Immature natural killer cell (primary cell): ENCODE measurements at regions not wholly inside any gene's neighbourhood (a gene's known extent, or its start where the extent isn't known, plus 50 kb on each side); places are given as distances from the start of the nearest gene placed in this dataset.

Source experiments
- DNase-seq, 3 donors: peaks; one replicate each; pipeline ENCODE4 v3.0.0; 2022; ENCODE audit warnings: mixed read lengths in 1 of 3
- H3K27ac Mint-ChIP-seq, 6 donors: one replicate each; pipeline ENCODE4 v1.8.0; 2020; ENCODE audit warnings: mixed read lengths in 6 of 6, mild to moderate bottlenecking in 5 of 6, inconsistent platforms in 4 of 6, moderate library complexity in 3 of 6
- H3K27me3 Mint-ChIP-seq, 3 donors: one replicate each; pipeline ENCODE4 v1.8.0; 2020 to 2021; ENCODE audit warnings: low read depth in 3 of 3, mild to moderate bottlenecking in 3 of 3, mixed read lengths in 3 of 3, moderate library complexity in 3 of 3, inconsistent platforms in 1 of 3
- H3K36me3 Mint-ChIP-seq, 3 donors: one replicate each; pipeline ENCODE4 v1.8.0; 2020; ENCODE audit warnings: mixed read lengths in 3 of 3, inconsistent platforms in 2 of 3, mild to moderate bottlenecking in 2 of 3
- H3K4me1 Mint-ChIP-seq, 2 donors: one replicate each; pipeline ENCODE4 v1.8.0; 2020; ENCODE audit warnings: inconsistent platforms in 2 of 2, mild to moderate bottlenecking in 2 of 2, mixed read lengths in 2 of 2, moderate library complexity in 1 of 2
- H3K4me3 Mint-ChIP-seq, 5 donors: one replicate each; pipeline ENCODE4 v1.8.0; 2020; ENCODE audit warnings: mild to moderate bottlenecking in 5 of 5, mixed read lengths in 5 of 5, inconsistent platforms in 3 of 5, moderate library complexity in 3 of 5
- H3K9me3 Mint-ChIP-seq, 6 donors: one replicate each; pipeline ENCODE4 v1.8.0; 2020; ENCODE audit warnings: mild to moderate bottlenecking in 6 of 6, mixed read lengths in 6 of 6, inconsistent platforms in 4 of 6, moderate library complexity in 3 of 6

GRCh38 chr12:88977115-88977514 lies 375.2 kb downstream of the DUSP6 start:
- no peak for DNase-seq
- H3K9me3 Mint-ChIP-seq: no peaks in the 10 kb centered on the region
- H3K36me3 Mint-ChIP-seq: no peaks in the 10 kb centered on the region
- no peak overlapping the region for H3K27ac Mint-ChIP-seq
- H3K4me3 Mint-ChIP-seq: no peak overlapping the region
- H3K27me3 Mint-ChIP-seq: peaks cover 3 to 4% (median 3%) of the 10 kb centered on the region in 3 donors
- H3K4me1 Mint-ChIP-seq: no peaks in the 10 kb centered on the region

- DNase-seq: no peak
- Mint-ChIP-seq H3K4me1 (no peaks in the 10 kb centered on the region), H3K4me3 (no peak overlapping the region), H3K36me3 (no peaks in the 10 kb centered on the region), H3K27me3 (peaks cover 2 to 5% (median 4%) of the 10 kb centered on the region in 3 donors), H3K27ac (no peak overlapping the region), H3K9me3 (no peaks in the 10 kb centered on the region)
These were observed 378.3 kb downstream of the DUSP6 start for GRCh38 chr12:88973998-88974397.

- H3K27me3 Mint-ChIP-seq: peaks cover 0 to 4% (median 2%) of the 10 kb centered on the region in 3 donors
- no peaks in the 10 kb centered on the region for H3K9me3 Mint-ChIP-seq
- DNase-seq: no peak
- H3K36me3 Mint-ChIP-seq: no peaks in the 10 kb centered on the region
- no peak overlapping the region for H3K4me3 Mint-ChIP-seq
- H3K27ac Mint-ChIP-seq: no peak overlapping the region
- no peaks in the 10 kb centered on the region for H3K4me1 Mint-ChIP-seq
These were observed 381.6 kb downstream of the DUSP6 start for GRCh38 chr12:88970740-88971139.

- Mint-ChIP-seq H3K9me3 (peaks cover 0 to 2% (median 0%) of the 10 kb centered on the region in 6 donors), H3K4me3 (no peak overlapping the region), H3K27me3 (peaks cover 2 to 4% (median 4%) of the 10 kb centered on the region in 3 donors), H3K27ac (no peak overlapping the region), H3K4me1 (no peaks in the 10 kb centered on the region), H3K36me3 (no peaks in the 10 kb centered on the region)
- no peak for DNase-seq
These were observed 383.2 kb downstream of the DUSP6 start for GRCh38 chr12:88969127-88969526.

GRCh38 chr12:88960213-88960878 lies 380.1 kb upstream of the KITLG start:
- peaks cover 0 to 2% (median 0%) of the 10 kb centered on the region in 6 donors for H3K9me3 Mint-ChIP-seq
- H3K27ac Mint-ChIP-seq: no peak overlapping the region
- H3K4me3 Mint-ChIP-seq: no peak overlapping the region
- H3K4me1 Mint-ChIP-seq: no peaks in the 10 kb centered on the region
- H3K36me3 Mint-ChIP-seq: no peaks in the 10 kb centered on the region
- H3K27me3 Mint-ChIP-seq: peaks cover 0 to 2% (median 2%) of the 10 kb centered on the region in 3 donors
- no peak for DNase-seq

- no peak for DNase-seq
- Mint-ChIP-seq H3K36me3 (no peaks in the 10 kb centered on the region), H3K9me3 (no peaks in the 10 kb centered on the region), H3K4me3 (no peak overlapping the region), H3K27ac (no peak overlapping the region), H3K4me1 (no peaks in the 10 kb centered on the region), H3K27me3 (peaks cover 0 to 2% (median 0%) of the 10 kb centered on the region in 3 donors)
These were observed 378.7 kb upstream of the KITLG start for GRCh38 chr12:88958946-88959345.

DNA sequence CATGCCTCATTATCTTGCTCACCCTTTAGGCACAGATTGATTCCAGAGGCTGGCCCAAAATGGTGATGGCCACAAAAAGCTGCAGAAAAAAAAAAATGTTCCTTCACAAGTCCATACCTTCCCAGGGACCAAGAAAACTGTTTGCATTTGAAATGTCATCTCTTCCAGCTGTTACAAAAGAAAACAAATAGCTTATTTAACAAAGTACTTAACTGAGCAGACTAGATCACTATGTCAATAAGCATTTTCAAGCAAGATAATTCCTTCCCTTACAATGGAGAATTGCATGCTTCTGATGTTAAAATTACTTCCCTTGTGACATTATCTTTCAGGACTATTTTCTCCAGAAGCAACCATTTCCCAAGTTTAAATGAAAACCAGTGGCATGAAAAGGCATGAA lies 377.9 kb upstream of the KITLG start:
- Mint-ChIP-seq H3K36me3 (no peaks in the 10 kb centered on the region), H3K4me1 (no peaks in the 10 kb centered on the region), H3K27ac (no peak overlapping the region), H3K9me3 (peaks cover 0 to under 1% (median 0%) of the 10 kb centered on the region in 6 donors), H3K4me3 (no peak overlapping the region), H3K27me3 (peaks cover 0 to 2% (median 0%) of the 10 kb centered on the region in 3 donors)
- DNase-seq: no peak

DNA sequence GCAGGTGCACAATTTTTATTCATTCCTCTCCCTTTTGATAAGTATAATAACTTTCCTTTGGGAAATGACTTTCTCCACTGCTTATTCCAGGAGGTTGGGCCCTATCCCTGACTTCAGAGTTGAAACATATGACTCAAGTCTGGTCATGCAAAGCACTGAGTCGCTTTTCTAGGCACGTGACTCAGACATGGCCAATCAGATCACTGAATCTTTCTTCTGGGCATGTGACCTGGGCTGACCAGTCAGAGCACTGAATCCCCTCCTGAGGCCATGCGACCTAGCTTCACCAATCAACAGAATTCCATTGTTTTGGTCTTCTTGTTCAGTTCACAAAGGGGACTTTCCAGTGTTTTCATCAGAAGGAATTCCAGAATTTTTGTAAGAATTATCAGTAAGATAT lies 377.1 kb upstream of the KITLG start:
- Mint-ChIP-seq H3K36me3 (no peaks in the 10 kb centered on the region), H3K4me1 (no peaks in the 10 kb centered on the region), H3K27me3 (peaks cover 0 to 2% (median 0%) of the 10 kb centered on the region in 3 donors), H3K4me3 (no peak overlapping the region), H3K9me3 (peaks cover 0 to 1% (median 0%) of the 10 kb centered on the region in 6 donors), H3K27ac (no peak overlapping the region)
- no peak for DNase-seq

- Mint-ChIP-seq H3K4me3 (no peak overlapping the region), H3K36me3 (no peaks in the 10 kb centered on the region), H3K27me3 (no peaks in the 10 kb centered on the region), H3K27ac (no peak overlapping the region), H3K4me1 (no peaks in the 10 kb centered on the region), H3K9me3 (peaks cover 0 to 3% (median 0%) of the 10 kb centered on the region in 6 donors)
- DNase-seq: no peak
These were observed 375.3 kb upstream of the KITLG start for GRCh38 chr12:88955531-88955930.

GRCh38 chr12:88953029-88953586 lies 372.8 kb upstream of the KITLG start:
- peaks cover 2 to 3% (median 3%) of the 10 kb centered on the region in 3 donors for H3K27me3 Mint-ChIP-seq
- peaks cover 0 to 3% (median 0%) of the 10 kb centered on the region in 6 donors for H3K9me3 Mint-ChIP-seq
- H3K27ac Mint-ChIP-seq: no peak overlapping the region
- H3K36me3 Mint-ChIP-seq: no peaks in the 10 kb centered on the region
- no peak for DNase-seq
- H3K4me3 Mint-ChIP-seq: no peak overlapping the region
- H3K4me1 Mint-ChIP-seq: no peaks in the 10 kb centered on the region

DNA sequence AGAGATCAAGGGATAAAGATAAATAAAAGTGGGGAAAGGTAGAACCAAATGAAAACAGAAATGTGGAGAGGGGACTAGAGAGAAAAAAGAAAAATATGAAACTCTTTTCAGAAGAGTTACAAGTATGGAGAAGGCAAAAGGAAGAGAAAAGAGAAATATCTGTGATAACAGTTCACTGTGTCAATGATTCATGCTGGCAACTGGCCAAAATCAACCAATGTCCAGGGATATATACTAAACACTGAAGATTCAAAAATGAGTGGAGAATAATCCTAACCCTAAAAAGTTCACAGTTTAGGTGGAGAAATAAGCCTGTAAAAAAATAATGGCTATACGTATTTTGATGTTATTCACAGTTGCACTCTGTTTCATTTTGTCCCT lies 372.3 kb upstream of the KITLG start:
- Mint-ChIP-seq H3K27me3 (peaks cover 2 to 3% (median 3%) of the 10 kb centered on the region in 3 donors), H3K9me3 (peaks cover 0 to 3% (median 0%) of the 10 kb centered on the region in 6 donors), H3K4me1 (no peaks in the 10 kb centered on the region), H3K4me3 (no peak overlapping the region), H3K27ac (no peak overlapping the region), H3K36me3 (no peaks in the 10 kb centered on the region)
- no peak for DNase-seq

DNA sequence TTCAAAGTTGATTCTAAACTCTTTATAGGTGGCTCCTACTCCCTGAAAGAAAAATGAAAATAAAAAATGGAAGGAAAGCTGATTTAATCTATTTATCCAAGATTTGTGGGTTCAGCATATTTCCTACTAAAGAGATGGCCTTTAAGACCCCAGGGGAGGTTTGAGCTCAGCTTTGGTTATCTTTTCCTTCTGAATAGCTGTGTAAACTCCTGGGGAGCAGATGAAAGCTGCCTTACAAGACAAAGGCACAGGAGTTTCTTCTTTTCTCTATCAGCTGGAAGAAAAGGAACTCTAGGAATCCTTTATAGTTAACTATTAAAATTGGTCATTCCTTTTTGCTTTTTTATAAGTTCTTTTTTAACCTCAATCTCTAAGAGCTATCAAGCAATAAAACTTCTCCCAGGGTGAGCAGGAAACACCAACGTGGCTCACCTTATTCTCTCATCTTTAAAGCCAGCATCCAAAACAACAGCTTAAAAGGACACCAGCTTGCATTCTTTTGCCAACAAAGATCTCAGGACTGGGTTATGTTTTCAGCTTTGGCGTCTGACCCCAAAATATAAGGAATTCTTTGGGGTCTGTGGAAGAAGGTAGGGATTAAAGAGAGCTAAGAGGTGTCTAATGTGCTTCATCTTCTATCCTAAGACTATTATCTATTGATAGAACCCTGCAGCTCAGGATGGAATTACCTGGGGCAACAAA lies 371.7 kb upstream of the KITLG start:
- H3K27ac Mint-ChIP-seq: no peak overlapping the region
- H3K9me3 Mint-ChIP-seq: peaks cover 0 to 6% (median 0%) of the 10 kb centered on the region in 6 donors
- no peaks in the 10 kb centered on the region for H3K4me1 Mint-ChIP-seq
- H3K36me3 Mint-ChIP-seq: no peaks in the 10 kb centered on the region
- H3K27me3 Mint-ChIP-seq: peaks cover 2 to 3% (median 3%) of the 10 kb centered on the region in 3 donors
- DNase-seq: no peak
- no peak overlapping the region for H3K4me3 Mint-ChIP-seq

DNA sequence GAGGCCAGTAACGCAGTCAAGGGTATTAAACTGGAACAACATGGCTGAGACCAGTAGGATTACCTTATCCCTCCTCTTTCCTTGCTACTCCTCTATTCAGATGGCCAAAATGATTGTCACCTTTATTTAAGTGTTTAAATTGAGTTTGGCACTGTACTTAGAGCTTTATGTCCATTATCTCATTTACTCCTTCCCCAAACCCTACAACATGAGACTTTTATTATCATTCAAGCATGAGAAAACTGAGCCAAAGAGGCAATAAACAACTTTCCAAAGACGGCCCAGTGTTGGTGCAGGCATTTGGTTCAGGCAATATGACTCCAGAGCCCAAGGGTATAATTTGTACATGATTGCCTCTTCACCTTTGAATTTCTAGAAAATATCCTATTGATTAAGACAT lies 370.9 kb upstream of the KITLG start:
- Mint-ChIP-seq H3K9me3 (peaks cover 0 to 9% (median 0%) of the 10 kb centered on the region in 6 donors), H3K27ac (no peak overlapping the region), H3K36me3 (no peaks in the 10 kb centered on the region), H3K4me3 (no peak overlapping the region), H3K4me1 (no peaks in the 10 kb centered on the region), H3K27me3 (peaks cover 2 to 3% (median 3%) of the 10 kb centered on the region in 3 donors)
- no peak for DNase-seq

- Mint-ChIP-seq H3K27ac (no peak overlapping the region), H3K9me3 (peaks cover 0 to 8% (median 0%) of the 10 kb centered on the region in 6 donors), H3K4me3 (no peak overlapping the region), H3K36me3 (no peaks in the 10 kb centered on the region), H3K4me1 (no peaks in the 10 kb centered on the region), H3K27me3 (peaks cover 3 to 4% (median 3%) of the 10 kb centered on the region in 3 donors)
- no peak for DNase-seq
These were observed 367.3 kb upstream of the KITLG start for GRCh38 chr12:88947486-88948043.
